ENCODE measurements at regions not wholly inside any gene's neighbourhood (a gene's known extent, or its start where the extent isn't known, plus 50 kb on each side); places are given as distances from the start of the nearest gene placed in this dataset.
"Not testable (repeated sequence)": the region's sequence is repeated elsewhere in the genome, so short reads cannot be mapped to it uniquely, and the experiment has no call there.

DNA sequence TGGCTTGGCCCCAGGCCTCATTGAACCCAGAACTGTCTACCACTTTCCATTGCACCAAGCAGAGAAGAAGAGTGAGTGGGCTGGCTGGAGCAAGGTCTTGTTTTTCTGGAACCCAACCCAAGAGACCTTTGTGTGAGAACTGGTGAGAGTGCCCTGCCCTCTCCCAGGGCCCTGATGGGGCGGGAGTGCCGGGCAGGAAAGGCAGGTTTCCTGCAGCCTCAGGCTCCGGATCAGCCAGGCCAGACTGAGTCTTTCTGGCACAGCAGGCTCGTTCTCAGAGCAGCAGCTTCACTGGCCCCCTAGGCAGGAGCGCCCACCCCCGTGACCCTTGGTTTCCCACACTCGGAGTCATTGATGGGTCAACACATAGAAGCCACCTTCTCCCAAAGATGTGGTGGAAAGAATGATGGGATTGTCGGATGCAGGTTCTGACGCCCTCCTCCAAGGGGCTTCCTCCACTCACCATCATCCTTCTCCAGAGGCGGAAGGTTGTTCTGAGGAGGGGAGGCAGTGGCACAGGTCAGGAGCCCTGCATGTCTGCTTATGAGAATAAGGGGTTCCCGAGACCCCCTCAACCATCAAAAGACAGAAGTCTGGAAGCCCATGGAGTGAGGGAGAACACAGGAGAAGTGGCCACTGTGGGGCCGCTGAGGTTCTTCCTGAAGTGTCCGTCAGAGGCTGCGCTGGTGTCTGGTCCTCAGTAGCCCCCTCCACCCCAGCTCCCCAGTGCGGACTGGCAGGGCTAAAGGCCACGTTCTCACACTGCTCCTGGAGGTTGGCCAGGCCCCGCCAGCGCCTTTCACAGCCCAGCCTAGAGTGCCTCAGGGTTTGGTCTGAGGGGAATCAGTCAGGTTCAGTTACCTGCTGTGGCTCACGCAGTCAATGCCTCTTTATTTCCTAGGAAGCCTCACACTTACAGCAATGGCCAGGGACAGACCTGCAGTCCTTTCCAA, 62.8 kb upstream of the LAPTM4A start:
- H3K4me3 ChIP-seq (replicated peaks in 1 of 3), result no peak overlapping the region
- intact Hi-C loops (cut with DNase I), result no loop called here
- 78% methylated on average over 17 to 19 of the region's 19 CpGs for WGBS, 2 donors
- no peaks in the 10 kb centered on the region for H3K27me3 ChIP-seq
- H3K4me1 ChIP-seq, result no peaks in the 10 kb centered on the region
- no peak overlapping the region for H3K27ac ChIP-seq
- no peaks in the 10 kb centered on the region for H3K9me3 ChIP-seq
- no peak for TF ChIP-seq POLR2A (IDR thresholded peaks at IDR 0.05)
- TF ChIP-seq CTCF (IDR thresholded peaks at IDR 0.05), result no peak
- DNase-seq, result no peak
- no peaks in the 10 kb centered on the region for H3K36me3 ChIP-seq

GRCh38 chr2:20113004-20113796, 61.8 kb upstream of the LAPTM4A start:
- intact Hi-C loops (cut with DNase I), result no loop called here
- H3K27ac ChIP-seq, result no peak overlapping the region
- DNase-seq, result no peak

GRCh38 chr2:20112361-20112760, 60.9 kb upstream of the LAPTM4A start:
- DNase-seq; H3K9me3 ChIP-seq; H3K27ac ChIP-seq; intact Hi-C loops (cut with DNase I); H3K4me1 ChIP-seq; H3K27me3 ChIP-seq; H3K36me3 ChIP-seq; H3K4me3 ChIP-seq (replicated peaks in 1 of 3): not testable (repeated sequence)
- 93 to 96% methylated on average over 9 of the region's 9 CpGs for WGBS, 2 donors

More at GRCh38 chr2:20113004-20113796, 61.8 kb upstream of the LAPTM4A start:
- no peaks in the 10 kb centered on the region for H3K9me3 ChIP-seq
- no peak overlapping the region for H3K4me3 ChIP-seq (replicated peaks in 1 of 3)
- TF ChIP-seq CTCF (IDR thresholded peaks at IDR 0.05) (no peak), POLR2A (IDR thresholded peaks at IDR 0.05) (no peak)
- WGBS, 2 donors, result 90 to 91% methylated on average over 15 of the region's 15 CpGs
- no peaks in the 10 kb centered on the region for H3K4me1 ChIP-seq
- H3K36me3 ChIP-seq, result no peaks in the 10 kb centered on the region
- H3K27me3 ChIP-seq, result no peaks in the 10 kb centered on the region

- TF ChIP-seq CTCF (IDR thresholded peaks at IDR 0.05) (no peak), POLR2A (IDR thresholded peaks at IDR 0.05) (no peak)
- H3K4me1 ChIP-seq, result no peaks in the 10 kb centered on the region
- WGBS, 2 donors, result 63 to 83% methylated on average over 6 to 10 of the region's 10 CpGs
- intact Hi-C loops (cut with DNase I), result no loop called here
- H3K36me3 ChIP-seq, result no peaks in the 10 kb centered on the region
- no peaks in the 10 kb centered on the region for H3K27me3 ChIP-seq
- H3K4me3 ChIP-seq (replicated peaks in 1 of 3), result no peak overlapping the region
- H3K27ac ChIP-seq, result no peak overlapping the region
- H3K9me3 ChIP-seq, result no peaks in the 10 kb centered on the region
- DNase-seq, result no peak
These were observed 60.1 kb upstream of the LAPTM4A start for GRCh38 chr2:20111311-20112131.

DNA sequence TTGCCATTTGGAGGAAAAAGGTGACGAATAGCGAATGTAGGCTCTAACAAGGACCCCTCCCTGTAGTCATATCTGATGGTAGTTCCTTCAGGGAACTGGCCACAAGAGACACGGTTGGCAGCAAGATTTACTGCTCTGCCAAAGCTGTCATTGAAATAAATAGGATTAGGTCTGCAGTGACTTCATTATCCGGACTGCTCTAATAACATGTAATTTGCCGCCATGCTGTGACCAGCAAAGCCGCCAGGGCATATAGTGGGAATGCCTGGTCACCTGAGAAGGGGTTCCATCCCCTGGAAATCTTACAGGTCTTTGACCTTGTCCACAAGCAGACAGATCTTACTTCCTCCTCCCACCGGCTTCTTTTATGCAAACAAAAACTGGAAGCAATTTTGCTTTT, 59.4 kb upstream of the LAPTM4A start:
- intact Hi-C loops (cut with DNase I), result no loop called here
- H3K36me3 ChIP-seq, result no peaks in the 10 kb centered on the region
- no peak for DNase-seq
- no peaks in the 10 kb centered on the region for H3K27me3 ChIP-seq
- TF ChIP-seq CTCF (IDR thresholded peaks at IDR 0.05) (no peak), POLR2A (IDR thresholded peaks at IDR 0.05) (no peak)
- H3K9me3 ChIP-seq, result no peaks in the 10 kb centered on the region
- no peak overlapping the region for H3K4me3 ChIP-seq (replicated peaks in 1 of 3)
- WGBS, 2 donors, result 93 to 95% methylated on average over 7 of the region's 7 CpGs
- H3K4me1 ChIP-seq, result no peaks in the 10 kb centered on the region
- H3K27ac ChIP-seq, result no peak overlapping the region
